Lower lobe of right lung (tissue), 2 donors: ENCODE measurements at regions not wholly inside any gene's neighbourhood (a gene's known extent, or its start where the extent isn't known, plus 50 kb on each side); places are given as distances from the start of the nearest gene placed in this dataset.

Experiments
- ATAC-seq, 2 donors: fragments of 200-7000 bp; cut with Tn5 transposase; one replicate each; pipeline ENCODE4 v1.9.1; 2020 to 2022; ENCODE audit warnings: mild to moderate bottlenecking in 2 of 2, moderate library complexity in 2 of 2
- DNase-seq: peaks from one replicate; pipeline ENCODE4 v3.0.0-alpha.2; 2020
- H3K27ac ChIP-seq: fragments of 200-600 bp; one replicate; pipeline ENCODE4 v1.8.0; 2022
- H3K27me3 ChIP-seq: fragments of 200-600 bp; one replicate; pipeline ENCODE4 v1.8.0; 2022; ENCODE audit warnings: low read depth
- H3K36me3 ChIP-seq: fragments of 200-600 bp; one replicate; pipeline ENCODE4 v1.8.0; 2022; ENCODE audit warnings: mild to moderate bottlenecking
- H3K4me1 ChIP-seq: fragments of 200-600 bp; one replicate; pipeline ENCODE4 v1.8.0; 2022
- H3K4me3 ChIP-seq: fragments of 200-600 bp; one replicate; pipeline ENCODE4 v1.8.0; 2022; ENCODE audit warnings: mild to moderate bottlenecking
- H3K9me3 ChIP-seq: fragments of 200-600 bp; one replicate; pipeline ENCODE4 v1.8.0; 2022
- CTCF ChIP-seq: fragments of 200-600 bp; IDR thresholded peaks from one replicate; pipeline ENCODE4 v1.8.0; 2022; ENCODE audit warnings: antibody characterized with exemption, mild to moderate bottlenecking
- intact Hi-C: fragments of 100-400 bp; cut with DNase I; formaldehyde crosslinking; loops from one replicate; pipeline ENCODE4 v1.11.0; 2022
- donor health status: DM: no; HTN: yes; CAD: no; lungs with severe emphysema.

- DNase-seq: no peak
- TF ChIP-seq CTCF: no peak
- no peaks in the 10 kb centered on the region for H3K4me1 ChIP-seq
- intact Hi-C loops: no loop called here
- H3K27me3 ChIP-seq: no peaks in the 10 kb centered on the region
- H3K36me3 ChIP-seq: no peaks in the 10 kb centered on the region
- H3K4me3 ChIP-seq: no peak overlapping the region
- H3K27ac ChIP-seq: no peak overlapping the region
- ATAC-seq: no peak
- peaks cover under 1% of the 10 kb centered on the region for H3K9me3 ChIP-seq
These were observed 210.0 kb upstream of the MYL2 start for GRCh38 chr12:111130336-111130735.

GRCh38 chr12:111129149-111129767 lies 208.9 kb upstream of the MYL2 start:
- no peak overlapping the region for H3K4me3 ChIP-seq
- DNase-seq (no peak), ATAC-seq (no peak)
- H3K36me3 ChIP-seq: no peaks in the 10 kb centered on the region
- H3K27me3 ChIP-seq: no peaks in the 10 kb centered on the region
- intact Hi-C loops: no loop called here
- no peak overlapping the region for H3K27ac ChIP-seq
- TF ChIP-seq CTCF: no peak
- no peaks in the 10 kb centered on the region for H3K9me3 ChIP-seq
- no peaks in the 10 kb centered on the region for H3K4me1 ChIP-seq

DNA sequence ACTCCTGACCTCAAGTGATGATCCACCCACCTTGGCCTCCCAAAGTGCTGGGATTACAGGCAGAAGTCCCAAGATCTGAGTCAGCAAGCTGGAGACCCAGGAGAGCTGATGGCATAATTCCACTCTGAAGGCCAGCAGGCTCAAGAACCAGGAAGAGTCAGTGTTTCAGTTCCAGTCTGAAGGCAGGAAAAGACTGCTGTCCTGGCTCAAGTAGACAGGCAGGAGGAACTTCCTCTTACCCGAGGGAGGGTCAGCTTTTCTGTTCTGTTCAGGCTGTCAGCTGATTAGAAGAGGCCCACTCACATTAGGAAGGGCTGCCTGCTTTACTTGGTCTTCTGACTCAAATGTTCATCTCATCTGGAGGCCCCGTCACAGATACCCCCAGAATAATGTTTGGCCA lies 206.0 kb upstream of the MYL2 start:
- DNase-seq (no peak), ATAC-seq (peak; percentile 35 to 73)

GRCh38 chr12:111124183-111124582 lies 203.8 kb upstream of the MYL2 start:
- peaks cover 13% of the 10 kb centered on the region for H3K27me3 ChIP-seq
- no peaks in the 10 kb centered on the region for H3K9me3 ChIP-seq
- H3K4me1 ChIP-seq: no peaks in the 10 kb centered on the region
- no peak for TF ChIP-seq CTCF
- ATAC-seq (no peak), DNase-seq (no peak)
- no peak overlapping the region for H3K27ac ChIP-seq
- intact Hi-C loops: no loop called here
- no peak overlapping the region for H3K4me3 ChIP-seq
- no peaks in the 10 kb centered on the region for H3K36me3 ChIP-seq

More for the DNA sequence above, 206.0 kb upstream of the MYL2 start:
- no peaks in the 10 kb centered on the region for H3K9me3 ChIP-seq
- no peak overlapping the region for H3K4me3 ChIP-seq
- no peak overlapping the region for H3K27ac ChIP-seq
- no peaks in the 10 kb centered on the region for H3K36me3 ChIP-seq
- peaks cover 4% of the 10 kb centered on the region for H3K27me3 ChIP-seq
- intact Hi-C loops: no loop called here
- no peaks in the 10 kb centered on the region for H3K4me1 ChIP-seq
- TF ChIP-seq CTCF: no peak

GRCh38 chr12:111123390-111123789 lies 203.0 kb upstream of the MYL2 start:
- intact Hi-C loops: no loop called here
- ATAC-seq: no peak
- no peak for DNase-seq
- Histone ChIP-seq H3K4me3 (no peak overlapping the region), H3K36me3 (no peaks in the 10 kb centered on the region), H3K4me1 (no peaks in the 10 kb centered on the region), H3K27ac (no peak overlapping the region), H3K27me3 (peaks cover 17% of the 10 kb centered on the region), H3K9me3 (no peaks in the 10 kb centered on the region)
- TF ChIP-seq CTCF: no peak
